OCI-LY1 (cell line): ENCODE measurements at regions not wholly inside any gene's neighbourhood (a gene's known extent, or its start where the extent isn't known, plus 50 kb on each side); places are given as distances from the start of the nearest gene placed in this dataset.

Experiments
- H2AFZ ChIP-seq: fragments of 200-600 bp; sonication (generic), shearing (Covaris generic); 2 replicates; pipeline ENCODE4 v1.6.0; 2014; ENCODE audit warnings: antibody characterized with exemption, mild to moderate bottlenecking, low read length
- H3F3A ChIP-seq: fragments of 200-600 bp; sonication (generic), shearing (Covaris generic); 2 replicates; pipeline ENCODE4 v1.6.0; 2014; ENCODE audit warnings: mild to moderate bottlenecking, antibody characterized with exemption, low read length, moderate library complexity; ENCODE audit not compliant: insufficient read depth
- H3K27ac ChIP-seq: fragments of 200-600 bp; sonication (generic); 2 replicates; pipeline ENCODE4 v1.5.1; 2014; ENCODE audit warnings: low read length, mixed run types, mild to moderate bottlenecking, low read depth; ENCODE audit not compliant: poor library complexity, severe bottlenecking
- H3K27me3 ChIP-seq: fragments of 200-600 bp; sonication (generic); 2 replicates; pipeline ENCODE4 v1.6.0; 2014; ENCODE audit warnings: antibody characterized with exemption, mild to moderate bottlenecking, low read length, moderate library complexity; ENCODE audit not compliant: insufficient read depth
- H3K36me3 ChIP-seq: fragments of 200-600 bp; sonication (generic); 2 replicates; pipeline ENCODE4 v1.6.1; 2014; ENCODE audit warnings: mild to moderate bottlenecking, antibody characterized with exemption, low read length, moderate library complexity, mixed read lengths; ENCODE audit not compliant: insufficient read depth
- H3K4me1 ChIP-seq: fragments of 200-600 bp; sonication (generic); 2 replicates; pipeline ENCODE4 v1.5.1; 2014; ENCODE audit warnings: mild to moderate bottlenecking, low read length, moderate library complexity; ENCODE audit not compliant: insufficient read depth, severe bottlenecking
- H3K4me2 ChIP-seq: fragments of 200-600 bp; sonication (generic), shearing (Covaris generic); 2 replicates; pipeline ENCODE4 v1.6.1; 2014; ENCODE audit warnings: low read length
- H3K4me3 ChIP-seq: fragments of 200-600 bp; sonication (generic); 2 replicates; pipeline ENCODE4 v1.5.1; 2014; ENCODE audit warnings: low read length, low read depth, mild to moderate bottlenecking, mixed read lengths; ENCODE audit not compliant: poor library complexity, severe bottlenecking
- H3K79me2 ChIP-seq: fragments of 200-600 bp; shearing (Covaris generic); 2 replicates; pipeline ENCODE4 v1.6.1; 2016; ENCODE audit warnings: mixed run types, low read length, mixed read lengths; ENCODE audit not compliant: insufficient read depth
- H3K9ac ChIP-seq: fragments of 200-600 bp; sonication (generic), shearing (Covaris generic); 2 replicates; pipeline ENCODE4 v1.6.1; 2014; ENCODE audit warnings: mild to moderate bottlenecking, low read length, mixed read lengths
- H3K9me2 ChIP-seq: fragments of 200-600 bp; sonication (generic), shearing (Covaris generic); 2 replicates; pipeline ENCODE4 v1.6.1; 2014; ENCODE audit warnings: low read depth, mild to moderate bottlenecking, low read length, mixed read lengths
- H3K9me3 ChIP-seq: fragments of 200-600 bp; shearing (Covaris generic); 2 replicates; pipeline ENCODE4 v1.6.1; 2014; ENCODE audit warnings: low read length, mixed read lengths
- H4K20me1 ChIP-seq: fragments of 200-600 bp; sonication (generic), shearing (Covaris generic); 2 replicates; pipeline ENCODE4 v1.6.0; 2016; ENCODE audit warnings: mild to moderate bottlenecking, low read length; ENCODE audit not compliant: insufficient read depth
- CTCF ChIP-seq: fragments of 200-600 bp; sonication (generic), shearing (Covaris generic); IDR thresholded peaks from 2 replicates; pipeline ENCODE4 v1.5.1; 2017; ENCODE audit warnings: mild to moderate bottlenecking, antibody characterized with exemption, low read length, moderate library complexity, mixed read lengths
- EZH2 ChIP-seq: fragments of 200-600 bp; sonication (generic), shearing (Covaris generic); IDR thresholded peaks from 2 replicates; pipeline ENCODE4 v1.8.0; 2017; ENCODE audit warnings: borderline replicate concordance, mixed run types, mild to moderate bottlenecking, antibody characterized with exemption, low read length, moderate library complexity, mixed read lengths

- H3K36me3 ChIP-seq = no peaks in the 10 kb centered on the region
- TF ChIP-seq EZH2 = no peak
- no peak for TF ChIP-seq CTCF
- H3K9me2 ChIP-seq = no peaks in the 10 kb centered on the region
- H3K27me3 ChIP-seq = peaks cover 4% of the 10 kb centered on the region; the same call in 1 of the 2 replicates
- no peak overlapping the region for H3K27ac ChIP-seq
- H3K9me3 ChIP-seq = no peaks in the 10 kb centered on the region
- H4K20me1 ChIP-seq = no peaks in the 10 kb centered on the region
- no peak overlapping the region for H3K4me2 ChIP-seq
- H2AFZ ChIP-seq = no peak overlapping the region
- no peaks in the 10 kb centered on the region for H3F3A ChIP-seq
- no peak overlapping the region for H3K4me3 ChIP-seq
- H3K9ac ChIP-seq = no peak overlapping the region
- H3K4me1 ChIP-seq = no peaks in the 10 kb centered on the region
- H3K79me2 ChIP-seq = no peaks in the 10 kb centered on the region
These were observed 177.8 kb downstream of the ACKR3 start for GRCh38 chr2:236747426-236747825.

GRCh38 chr2:236747925-236748324 lies 178.3 kb downstream of the ACKR3 start:
- Histone ChIP-seq H3K9me3 (no peaks in the 10 kb centered on the region), H2AFZ (no peak overlapping the region), H3K79me2 (no peaks in the 10 kb centered on the region), H3K27me3 (peaks cover 4% of the 10 kb centered on the region; the same call in 1 of the 2 replicates), H3F3A (no peaks in the 10 kb centered on the region), H3K27ac (no peak overlapping the region), H4K20me1 (no peaks in the 10 kb centered on the region), H3K36me3 (no peaks in the 10 kb centered on the region), H3K9me2 (no peaks in the 10 kb centered on the region), H3K4me2 (no peak overlapping the region), H3K4me1 (no peaks in the 10 kb centered on the region), H3K9ac (no peak overlapping the region), H3K4me3 (no peak overlapping the region)
- no peak for TF ChIP-seq EZH2
- no peak for TF ChIP-seq CTCF

- TF ChIP-seq CTCF (no peak), EZH2 (no peak)
- no peak overlapping the region for H3K27ac ChIP-seq
- no peak overlapping the region for H3K9ac ChIP-seq
These were observed 178.8 kb downstream of the ACKR3 start for GRCh38 chr2:236748385-236748784.

More at GRCh38 chr2:236748385-236748784, 178.8 kb downstream of the ACKR3 start:
- H3K4me1 ChIP-seq = no peaks in the 10 kb centered on the region
- H4K20me1 ChIP-seq = no peaks in the 10 kb centered on the region
- no peaks in the 10 kb centered on the region for H3K9me2 ChIP-seq
- H3K4me2 ChIP-seq = no peak overlapping the region
- no peaks in the 10 kb centered on the region for H3F3A ChIP-seq
- H3K4me3 ChIP-seq = no peak overlapping the region
- no peaks in the 10 kb centered on the region for H3K79me2 ChIP-seq
- H3K9me3 ChIP-seq = no peaks in the 10 kb centered on the region
- H3K27me3 ChIP-seq = peaks cover 4% of the 10 kb centered on the region; the same call in 1 of the 2 replicates
- no peaks in the 10 kb centered on the region for H3K36me3 ChIP-seq
- no peak overlapping the region for H2AFZ ChIP-seq
